ENCODE measurements at regions not wholly inside any gene's neighbourhood (a gene's known extent, or its start where the extent isn't known, plus 50 kb on each side); places are given as distances from the start of the nearest gene placed in this dataset.

DNA sequence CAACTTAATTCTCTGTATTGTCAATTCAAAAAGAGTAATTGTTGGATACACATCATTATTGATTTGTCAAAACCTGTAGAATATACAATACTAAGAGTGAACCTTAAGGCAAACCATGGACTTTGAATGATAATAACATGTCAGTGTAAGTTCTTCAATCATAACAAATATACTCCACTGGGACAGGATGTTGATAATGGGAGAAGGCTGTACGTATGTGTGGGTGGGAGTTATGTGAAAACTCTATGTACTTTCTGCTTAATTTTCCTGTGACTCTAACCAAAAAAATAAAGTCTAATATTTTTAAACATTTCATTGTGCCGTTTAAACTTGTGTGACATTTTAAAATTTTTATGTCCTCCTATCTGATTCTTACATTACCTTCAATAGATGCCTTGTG lies 526.7 kb downstream of the SUCLA2 start:
- H3K4me1 ChIP-seq (ENCODE audit: insufficient read depth, low read length, poor library complexity, severe bottlenecking) = no peaks in the 10 kb centered on the region
- H2AFZ ChIP-seq (ENCODE audit: low read length) = no peak overlapping the region
- H3K27me3 ChIP-seq (ENCODE audit: insufficient read depth, low read length, poor library complexity, severe bottlenecking) = no peaks in the 10 kb centered on the region
- no peaks in the 10 kb centered on the region for H3F3A ChIP-seq (ENCODE audit: low read depth)
- no peak overlapping the region for H3K4me2 ChIP-seq (ENCODE audit: low read depth, low read length, poor library complexity, severe bottlenecking)
- no peak overlapping the region for H3K9ac ChIP-seq (ENCODE audit: low read depth, low read length, poor library complexity, severe bottlenecking)
- no peak overlapping the region for H3K4me3 ChIP-seq (ENCODE audit: low read length, poor library complexity, severe bottlenecking)
- H3K9me2 ChIP-seq (replicated peaks; ENCODE audit: low read depth, low read length) = no peaks in the 10 kb centered on the region
- no peaks in the 10 kb centered on the region for H3K36me3 ChIP-seq (ENCODE audit: insufficient read depth, low read length)
- H3K79me2 ChIP-seq (ENCODE audit: insufficient read depth, low read length) = no peaks in the 10 kb centered on the region
- no peaks in the 10 kb centered on the region for H4K20me1 ChIP-seq (ENCODE audit: insufficient read depth, low read length, poor library complexity, severe bottlenecking)
- TF ChIP-seq, protein P1, sequence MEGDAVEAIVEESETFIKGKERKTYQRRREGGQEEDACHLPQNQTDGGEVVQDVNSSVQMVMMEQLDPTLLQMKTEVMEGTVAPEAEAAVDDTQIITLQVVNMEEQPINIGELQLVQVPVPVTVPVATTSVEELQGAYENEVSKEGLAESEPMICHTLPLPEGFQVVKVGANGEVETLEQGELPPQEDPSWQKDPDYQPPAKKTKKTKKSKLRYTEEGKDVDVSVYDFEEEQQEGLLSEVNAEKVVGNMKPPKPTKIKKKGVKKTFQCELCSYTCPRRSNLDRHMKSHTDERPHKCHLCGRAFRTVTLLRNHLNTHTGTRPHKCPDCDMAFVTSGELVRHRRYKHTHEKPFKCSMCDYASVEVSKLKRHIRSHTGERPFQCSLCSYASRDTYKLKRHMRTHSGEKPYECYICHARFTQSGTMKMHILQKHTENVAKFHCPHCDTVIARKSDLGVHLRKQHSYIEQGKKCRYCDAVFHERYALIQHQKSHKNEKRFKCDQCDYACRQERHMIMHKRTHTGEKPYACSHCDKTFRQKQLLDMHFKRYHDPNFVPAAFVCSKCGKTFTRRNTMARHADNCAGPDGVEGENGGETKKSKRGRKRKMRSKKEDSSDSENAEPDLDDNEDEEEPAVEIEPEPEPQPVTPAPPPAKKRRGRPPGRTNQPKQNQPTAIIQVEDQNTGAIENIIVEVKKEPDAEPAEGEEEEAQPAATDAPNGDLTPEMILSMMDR (conservative IDR thresholded peaks at IDR 0.05; ENCODE audit: low read length) = no peak
- no peak for TF ChIP-seq EZH2phosphoT487 (IDR thresholded peaks at IDR 0.05; ENCODE audit: borderline replicate concordance)
- H3K9me3 ChIP-seq (ENCODE audit: insufficient read depth, low read depth, low read length) = no peaks in the 10 kb centered on the region

DNA sequence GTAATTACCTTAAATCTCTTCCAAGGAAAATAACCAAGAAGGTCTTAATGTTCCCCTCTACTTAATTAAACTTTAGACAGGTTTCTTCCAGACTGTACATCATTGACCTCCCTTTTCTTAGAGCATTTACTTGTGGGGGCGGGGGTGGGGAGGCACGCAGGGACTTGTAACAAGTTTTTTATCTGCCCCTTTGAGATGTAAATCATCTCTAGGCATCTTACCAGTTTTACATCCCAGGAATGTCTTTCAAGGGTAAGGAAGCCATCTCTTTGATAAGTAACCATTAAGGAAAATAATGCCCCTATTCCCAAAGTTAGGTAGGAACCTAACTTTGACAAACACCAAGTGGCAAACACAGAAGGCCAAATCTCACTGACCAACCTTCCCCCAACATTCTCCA lies 528.6 kb downstream of the SUCLA2 start:
- Histone ChIP-seq H3K36me3 (ENCODE audit: insufficient read depth, low read length) (no peaks in the 10 kb centered on the region), H3K9me2 (replicated peaks; ENCODE audit: low read depth, low read length) (no peaks in the 10 kb centered on the region), H3K9me3 (ENCODE audit: insufficient read depth, low read depth, low read length) (no peaks in the 10 kb centered on the region), H3F3A (ENCODE audit: low read depth) (no peaks in the 10 kb centered on the region), H3K27me3 (ENCODE audit: insufficient read depth, low read length, poor library complexity, severe bottlenecking) (no peaks in the 10 kb centered on the region), H2AFZ (ENCODE audit: low read length) (no peak overlapping the region), H3K9ac (ENCODE audit: low read depth, low read length, poor library complexity, severe bottlenecking) (no peak overlapping the region), H3K4me2 (ENCODE audit: low read depth, low read length, poor library complexity, severe bottlenecking) (no peak overlapping the region), H3K79me2 (ENCODE audit: insufficient read depth, low read length) (no peaks in the 10 kb centered on the region), H4K20me1 (ENCODE audit: insufficient read depth, low read length, poor library complexity, severe bottlenecking) (no peaks in the 10 kb centered on the region), H3K4me3 (ENCODE audit: low read length, poor library complexity, severe bottlenecking) (no peak overlapping the region), H3K4me1 (ENCODE audit: insufficient read depth, low read length, poor library complexity, severe bottlenecking) (no peaks in the 10 kb centered on the region)
- TF ChIP-seq EZH2phosphoT487 (IDR thresholded peaks at IDR 0.05; ENCODE audit: borderline replicate concordance) = no peak
- TF ChIP-seq, protein P1 (conservative IDR thresholded peaks at IDR 0.05; ENCODE audit: low read length) = no peak

DNA sequence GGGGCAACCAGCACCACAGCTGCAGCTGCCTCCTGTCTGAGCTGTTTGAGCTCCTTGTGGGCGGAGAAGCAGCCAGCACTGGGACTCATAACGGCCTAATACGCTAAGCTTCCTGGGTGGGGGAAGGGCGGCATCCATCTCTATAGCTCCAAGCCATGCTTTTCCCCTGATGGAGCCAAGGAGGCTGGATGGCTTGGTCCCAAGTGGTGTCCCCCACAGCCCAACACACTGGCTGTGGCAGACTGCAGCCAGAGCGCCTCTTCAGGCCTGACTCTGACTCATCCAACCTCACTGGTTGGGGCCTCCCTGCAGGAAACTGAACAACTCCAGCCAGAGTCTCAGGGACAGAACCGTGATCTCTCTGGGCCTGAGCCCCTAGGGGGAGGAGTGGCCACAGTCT lies 537.3 kb downstream of the SUCLA2 start:
- TF ChIP-seq, protein P1 (conservative IDR thresholded peaks at IDR 0.05; ENCODE audit: low read length) = no peak
- TF ChIP-seq EZH2phosphoT487 (IDR thresholded peaks at IDR 0.05; ENCODE audit: borderline replicate concordance) = no peak
- H3K4me2 ChIP-seq (ENCODE audit: low read depth, low read length, poor library complexity, severe bottlenecking) = no peak overlapping the region
- H3K9me2 ChIP-seq (replicated peaks; ENCODE audit: low read depth, low read length) = no peaks in the 10 kb centered on the region
- no peaks in the 10 kb centered on the region for H3K4me1 ChIP-seq (ENCODE audit: insufficient read depth, low read length, poor library complexity, severe bottlenecking)
- no peaks in the 10 kb centered on the region for H3K36me3 ChIP-seq (ENCODE audit: insufficient read depth, low read length)
- H3K9ac ChIP-seq (ENCODE audit: low read depth, low read length, poor library complexity, severe bottlenecking) = no peak overlapping the region
- H3K4me3 ChIP-seq (ENCODE audit: low read length, poor library complexity, severe bottlenecking) = no peak overlapping the region
- H3F3A ChIP-seq (ENCODE audit: low read depth) = no peaks in the 10 kb centered on the region
- no peak overlapping the region for H2AFZ ChIP-seq (ENCODE audit: low read length)
- H4K20me1 ChIP-seq (ENCODE audit: insufficient read depth, low read length, poor library complexity, severe bottlenecking) = no peaks in the 10 kb centered on the region
- H3K9me3 ChIP-seq (ENCODE audit: insufficient read depth, low read depth, low read length) = no peaks in the 10 kb centered on the region
- H3K79me2 ChIP-seq (ENCODE audit: insufficient read depth, low read length) = no peaks in the 10 kb centered on the region
- no peaks in the 10 kb centered on the region for H3K27me3 ChIP-seq (ENCODE audit: insufficient read depth, low read length, poor library complexity, severe bottlenecking)

Measured in Loucy (cell line).